ENCODE measurements at regions not wholly inside any gene's neighbourhood (a gene's known extent, or its start where the extent isn't known, plus 50 kb on each side); places are given as distances from the start of the nearest gene placed in this dataset.

- no peak for TF ChIP-seq POLR2A (IDR thresholded peaks at IDR 0.05)
- TF ChIP-seq, protein P1, sequence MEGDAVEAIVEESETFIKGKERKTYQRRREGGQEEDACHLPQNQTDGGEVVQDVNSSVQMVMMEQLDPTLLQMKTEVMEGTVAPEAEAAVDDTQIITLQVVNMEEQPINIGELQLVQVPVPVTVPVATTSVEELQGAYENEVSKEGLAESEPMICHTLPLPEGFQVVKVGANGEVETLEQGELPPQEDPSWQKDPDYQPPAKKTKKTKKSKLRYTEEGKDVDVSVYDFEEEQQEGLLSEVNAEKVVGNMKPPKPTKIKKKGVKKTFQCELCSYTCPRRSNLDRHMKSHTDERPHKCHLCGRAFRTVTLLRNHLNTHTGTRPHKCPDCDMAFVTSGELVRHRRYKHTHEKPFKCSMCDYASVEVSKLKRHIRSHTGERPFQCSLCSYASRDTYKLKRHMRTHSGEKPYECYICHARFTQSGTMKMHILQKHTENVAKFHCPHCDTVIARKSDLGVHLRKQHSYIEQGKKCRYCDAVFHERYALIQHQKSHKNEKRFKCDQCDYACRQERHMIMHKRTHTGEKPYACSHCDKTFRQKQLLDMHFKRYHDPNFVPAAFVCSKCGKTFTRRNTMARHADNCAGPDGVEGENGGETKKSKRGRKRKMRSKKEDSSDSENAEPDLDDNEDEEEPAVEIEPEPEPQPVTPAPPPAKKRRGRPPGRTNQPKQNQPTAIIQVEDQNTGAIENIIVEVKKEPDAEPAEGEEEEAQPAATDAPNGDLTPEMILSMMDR (IDR thresholded peaks at IDR 0.05 in 4 of 5, conservative IDR thresholded peaks at IDR 0.05 in 1 of 5), result no peak
- H3K27me3 ChIP-seq, result no peaks in the 10 kb centered on the region
Observed at GRCh38 chr10:36683421-36683820, 442.0 kb upstream of the ANKRD30A start.

DNA sequence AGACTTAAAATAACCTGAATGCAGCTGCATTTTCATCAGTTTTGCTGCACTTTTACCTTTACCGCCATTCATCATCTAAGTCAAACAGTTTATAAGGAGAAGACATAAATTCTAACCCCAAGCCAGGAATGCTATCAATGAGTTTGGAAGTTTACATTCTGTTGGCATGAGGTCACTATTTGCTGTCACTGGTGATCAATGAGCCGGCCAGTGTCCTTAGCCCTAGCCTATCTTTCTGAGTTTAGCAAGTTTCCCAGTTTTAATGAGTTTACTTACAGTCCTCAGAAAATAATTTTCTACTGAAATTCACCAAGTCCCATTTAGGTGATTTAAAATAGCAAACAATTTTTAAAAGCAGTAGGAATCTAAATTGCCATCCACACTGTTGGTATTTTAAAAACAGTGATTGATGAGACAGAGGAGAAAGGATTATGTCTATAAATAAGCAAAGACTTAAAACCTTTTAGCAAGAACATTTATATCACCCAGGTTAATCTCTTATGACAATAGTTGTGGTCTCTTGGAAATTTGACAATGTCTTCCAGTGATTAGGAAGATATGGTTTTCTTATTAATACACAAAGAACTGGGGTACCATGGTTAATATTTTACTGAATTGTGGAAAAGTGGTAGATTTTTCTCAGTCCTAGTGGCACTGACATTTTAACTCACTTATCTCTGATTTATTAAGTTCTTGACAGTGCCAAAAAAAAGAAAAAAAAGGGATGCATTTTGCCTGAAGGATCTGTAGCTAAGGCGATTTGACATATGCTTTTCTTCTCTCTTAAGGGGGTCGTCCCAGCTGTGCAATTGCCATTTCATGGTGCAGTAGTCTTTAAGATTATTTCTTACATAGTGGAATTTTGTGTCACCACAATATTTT, 443.4 kb upstream of the ANKRD30A start:
- no peaks in the 10 kb centered on the region for H3K9me3 ChIP-seq
- H3K27me3 ChIP-seq, result no peaks in the 10 kb centered on the region
- DNase-seq (no peak), ATAC-seq (no peak)
- no peak overlapping the region for H3K4me3 ChIP-seq
- H3K36me3 ChIP-seq, result no peaks in the 10 kb centered on the region
- no peak overlapping the region for H3K27ac ChIP-seq
- in situ Hi-C loops (cut with MboI; ENCODE audit: low sequenced_read_pairs in 4 of 4), result no loop called here
- intact Hi-C loops (cut with DNase I; ENCODE audit: low total_unique reads), result no loop called here
- no peaks in the 10 kb centered on the region for H3K4me1 ChIP-seq
- no peak for TF ChIP-seq POLR2A (IDR thresholded peaks at IDR 0.05)
- TF ChIP-seq, protein P1 (IDR thresholded peaks at IDR 0.05 in 4 of 5, conservative IDR thresholded peaks at IDR 0.05 in 1 of 5), result no peak

More at GRCh38 chr10:36683421-36683820, 442.0 kb upstream of the ANKRD30A start:
- intact Hi-C loops (cut with DNase I; ENCODE audit: low total_unique reads) (no loop called here), in situ Hi-C loops (cut with MboI; ENCODE audit: low sequenced_read_pairs in 4 of 4) (no loop called here)
- no peak overlapping the region for H3K27ac ChIP-seq
- no peaks in the 10 kb centered on the region for H3K9me3 ChIP-seq
- no peaks in the 10 kb centered on the region for H3K4me1 ChIP-seq
- H3K4me3 ChIP-seq, result no peak overlapping the region
- no peaks in the 10 kb centered on the region for H3K36me3 ChIP-seq
- ATAC-seq, result no peak
- no peak for DNase-seq

- in situ Hi-C loops (cut with MboI; ENCODE audit: low sequenced_read_pairs in 4 of 4), result no loop called here
- Histone ChIP-seq H3K4me3 (no peak overlapping the region), H3K36me3 (no peaks in the 10 kb centered on the region), H3K27me3 (no peaks in the 10 kb centered on the region), H3K9me3 (no peaks in the 10 kb centered on the region), H3K27ac (no peak overlapping the region), H3K4me1 (no peaks in the 10 kb centered on the region)
- TF ChIP-seq POLR2A (IDR thresholded peaks at IDR 0.05), result no peak
- TF ChIP-seq, protein P1 (IDR thresholded peaks at IDR 0.05 in 4 of 5, conservative IDR thresholded peaks at IDR 0.05 in 1 of 5), result no peak
- intact Hi-C loops (cut with DNase I; ENCODE audit: low total_unique reads), result no loop called here
- DNase-seq (no peak), ATAC-seq (no peak)
Observed at GRCh38 chr10:36679554-36679953, 445.8 kb upstream of the ANKRD30A start.

DNA sequence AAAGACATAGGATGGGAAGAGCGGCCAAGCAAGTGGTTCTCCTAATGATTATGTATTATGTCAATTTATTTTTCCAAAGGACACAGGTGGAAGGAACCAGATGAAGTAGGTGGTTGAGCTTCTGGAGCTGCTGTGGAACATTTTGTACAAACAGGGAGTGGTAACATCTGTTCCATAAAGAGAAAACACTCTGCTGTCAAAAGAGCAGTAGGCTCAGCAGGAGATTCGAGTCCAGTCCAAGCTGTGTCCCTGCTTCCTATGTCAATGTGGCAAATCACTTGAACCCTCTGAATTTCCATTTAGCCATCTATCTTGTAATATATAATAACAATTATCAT, 448.0 kb upstream of the ANKRD30A start:
- H3K9me3 ChIP-seq, result no peaks in the 10 kb centered on the region
- ATAC-seq (no peak), DNase-seq (no peak)
- H3K27ac ChIP-seq, result no peak overlapping the region
- no peak for TF ChIP-seq POLR2A (IDR thresholded peaks at IDR 0.05)
- TF ChIP-seq, protein P1 (IDR thresholded peaks at IDR 0.05 in 4 of 5, conservative IDR thresholded peaks at IDR 0.05 in 1 of 5), result no peak
- no peak overlapping the region for H3K4me3 ChIP-seq
- intact Hi-C loops (cut with DNase I; ENCODE audit: low total_unique reads) (no loop called here), in situ Hi-C loops (cut with MboI; ENCODE audit: low sequenced_read_pairs in 4 of 4) (no loop called here)
- H3K4me1 ChIP-seq, result no peaks in the 10 kb centered on the region
- H3K27me3 ChIP-seq, result no peaks in the 10 kb centered on the region
- no peaks in the 10 kb centered on the region for H3K36me3 ChIP-seq

Measured in gastrocnemius medialis (tissue), 4 donors.